ENCODE measurements at regions not wholly inside any gene's neighbourhood (a gene's known extent, or its start where the extent isn't known, plus 50 kb on each side); places are given as distances from the start of the nearest gene placed in this dataset.
"Not testable (repeated sequence)": the region's sequence is repeated elsewhere in the genome, so short reads cannot be mapped to it uniquely, and the experiment has no call there.

GRCh38 chr16:22983614-22984013 is 165.6 kb downstream of the USP31 start:
- H3K4me1 ChIP-seq (ENCODE audit: control insufficient read depth, extremely low read depth, insufficient read depth, low read length) = no peaks in the 10 kb centered on the region
- no peak overlapping the region for H3K27ac ChIP-seq (ENCODE audit: control insufficient read depth, insufficient read depth, low read length)
- H3K9me3 ChIP-seq (ENCODE audit: control insufficient read depth, low read depth, low read length) = no peaks in the 10 kb centered on the region
- H3K9ac ChIP-seq (ENCODE audit: control insufficient read depth, extremely low read depth, insufficient read depth, low read length) = no peak overlapping the region
- no peaks in the 10 kb centered on the region for H3K9me1 ChIP-seq (ENCODE audit: control insufficient read depth, extremely low read depth, insufficient read depth, low read length)
- DNase-seq (ENCODE audit: low read depth, low spot score) = no peak
- TF ChIP-seq EZH2 (IDR thresholded peaks at IDR 0.05; ENCODE audit: low read length) = no peak
- no peak for TF ChIP-seq CTCF (optimal IDR thresholded peaks at IDR 0.05 in 1 of 3, IDR thresholded peaks at IDR 0.05 in 1 of 3, conservative IDR thresholded peaks at IDR 0.05 in 1 of 3; ENCODE audit: extremely low read depth in 1 of 3, insufficient read depth in 2 of 3, low read length in 3 of 3)
- no peak overlapping the region for H3K4me2 ChIP-seq (ENCODE audit: control insufficient read depth, extremely low read depth, insufficient read depth, low read depth, low read length)
- H2AFZ ChIP-seq (ENCODE audit: control insufficient read depth, low read length) = no peak overlapping the region
- H3K27me3 ChIP-seq (ENCODE audit: control insufficient read depth, extremely low read depth, insufficient read depth, low read length) = no peaks in the 10 kb centered on the region
- no peaks in the 10 kb centered on the region for H3K36me3 ChIP-seq (ENCODE audit: control insufficient read depth in 2 of 2, extremely low read depth in 1 of 2, insufficient read depth in 2 of 2, low read length in 2 of 2)
- no peaks in the 10 kb centered on the region for H4K20me1 ChIP-seq (ENCODE audit: control insufficient read depth, extremely low read depth, insufficient read depth, low read length)
- FAIRE-seq = no peak
- no peak overlapping the region for H3K4me3 ChIP-seq (ENCODE audit: control insufficient read depth in 2 of 3, extremely low read depth in 1 of 3, insufficient read depth in 2 of 3, low read depth in 1 of 3, low read length in 3 of 3)
- H3K79me2 ChIP-seq (ENCODE audit: control insufficient read depth, insufficient read depth, low read length) = no peaks in the 10 kb centered on the region
- dilution Hi-C loops (cut with MboI; ENCODE audit: extremely low pct_ligation_motif_present, low sequenced_read_pairs) = no loop called here

GRCh38 chr16:22980514-22980913 is 166.6 kb downstream of the HS3ST2 start:
- H3K9me3 ChIP-seq (ENCODE audit: control insufficient read depth, low read depth, low read length); H2AFZ ChIP-seq (ENCODE audit: control insufficient read depth, low read length); FAIRE-seq; dilution Hi-C loops (cut with MboI; ENCODE audit: extremely low pct_ligation_motif_present, low sequenced_read_pairs); H3K4me3 ChIP-seq (ENCODE audit: control insufficient read depth in 2 of 3, extremely low read depth in 1 of 3, insufficient read depth in 2 of 3, low read depth in 1 of 3, low read length in 3 of 3); H3K36me3 ChIP-seq (ENCODE audit: control insufficient read depth in 2 of 2, extremely low read depth in 1 of 2, insufficient read depth in 2 of 2, low read length in 2 of 2); H3K27me3 ChIP-seq (ENCODE audit: control insufficient read depth, extremely low read depth, insufficient read depth, low read length); H4K20me1 ChIP-seq (ENCODE audit: control insufficient read depth, extremely low read depth, insufficient read depth, low read length); H3K79me2 ChIP-seq (ENCODE audit: control insufficient read depth, insufficient read depth, low read length); H3K9me1 ChIP-seq (ENCODE audit: control insufficient read depth, extremely low read depth, insufficient read depth, low read length); H3K27ac ChIP-seq (ENCODE audit: control insufficient read depth, insufficient read depth, low read length); H3K9ac ChIP-seq (ENCODE audit: control insufficient read depth, extremely low read depth, insufficient read depth, low read length); H3K4me2 ChIP-seq (ENCODE audit: control insufficient read depth, extremely low read depth, insufficient read depth, low read depth, low read length); H3K4me1 ChIP-seq (ENCODE audit: control insufficient read depth, extremely low read depth, insufficient read depth, low read length); DNase-seq (ENCODE audit: low read depth, low spot score): not testable (repeated sequence)

- no peaks in the 10 kb centered on the region for H3K9me3 ChIP-seq (ENCODE audit: control insufficient read depth, low read depth, low read length)
- H3K36me3 ChIP-seq (ENCODE audit: control insufficient read depth in 2 of 2, extremely low read depth in 1 of 2, insufficient read depth in 2 of 2, low read length in 2 of 2) = no peaks in the 10 kb centered on the region
- no peak overlapping the region for H3K9ac ChIP-seq (ENCODE audit: control insufficient read depth, extremely low read depth, insufficient read depth, low read length)
- FAIRE-seq (no peak), DNase-seq (ENCODE audit: low read depth, low spot score) (no peak)
- no peak overlapping the region for H2AFZ ChIP-seq (ENCODE audit: control insufficient read depth, low read length)
- no peak overlapping the region for H3K4me3 ChIP-seq (ENCODE audit: control insufficient read depth in 2 of 3, extremely low read depth in 1 of 3, insufficient read depth in 2 of 3, low read depth in 1 of 3, low read length in 3 of 3)
- TF ChIP-seq CTCF (optimal IDR thresholded peaks at IDR 0.05 in 1 of 3, IDR thresholded peaks at IDR 0.05 in 1 of 3, conservative IDR thresholded peaks at IDR 0.05 in 1 of 3; ENCODE audit: extremely low read depth in 1 of 3, insufficient read depth in 2 of 3, low read length in 3 of 3) = no peak
- no peak for TF ChIP-seq EZH2 (IDR thresholded peaks at IDR 0.05; ENCODE audit: low read length)
- no peaks in the 10 kb centered on the region for H3K4me1 ChIP-seq (ENCODE audit: control insufficient read depth, extremely low read depth, insufficient read depth, low read length)
- dilution Hi-C loops (cut with MboI; ENCODE audit: extremely low pct_ligation_motif_present, low sequenced_read_pairs) = no loop called here
- H3K27me3 ChIP-seq (ENCODE audit: control insufficient read depth, extremely low read depth, insufficient read depth, low read length) = no peaks in the 10 kb centered on the region
- H3K27ac ChIP-seq (ENCODE audit: control insufficient read depth, insufficient read depth, low read length) = no peak overlapping the region
- H3K79me2 ChIP-seq (ENCODE audit: control insufficient read depth, insufficient read depth, low read length) = no peaks in the 10 kb centered on the region
- peaks cover 2% of the 10 kb centered on the region for H4K20me1 ChIP-seq (ENCODE audit: control insufficient read depth, extremely low read depth, insufficient read depth, low read length)
- no peaks in the 10 kb centered on the region for H3K9me1 ChIP-seq (ENCODE audit: control insufficient read depth, extremely low read depth, insufficient read depth, low read length)
- H3K4me2 ChIP-seq (ENCODE audit: control insufficient read depth, extremely low read depth, insufficient read depth, low read depth, low read length) = no peak overlapping the region
Measured at GRCh38 chr16:22979038-22979437, 165.1 kb downstream of the HS3ST2 start.

All from keratinocyte (primary cell).